Heart left ventricle (tissue), 13 donors: ENCODE measurements at regions not wholly inside any gene's neighbourhood (a gene's known extent, or its start where the extent isn't known, plus 50 kb on each side); places are given as distances from the start of the nearest gene placed in this dataset.

ENCODE experiments used
- CTCF ChIP-seq, 12 donors: fragments of 200-600 bp; sonication (generic) in 4 of 12; IDR thresholded peaks; one replicate each; pipeline versions ENCODE4 v1.5.0 to v1.8.0; 2018 to 2022; ENCODE audit warnings: antibody characterized with exemption in 12 of 12, mild to moderate bottlenecking in 5 of 12
- POLR2A ChIP-seq, 2 donors: fragments of 450-650 bp; IDR thresholded peaks; one replicate each; pipeline ENCODE4 v1.6.1; 2017; ENCODE audit warnings: antibody characterized with exemption in 2 of 2, mild to moderate bottlenecking in 2 of 2, moderate library complexity in 2 of 2
- donor health status: ischemic (EF 13 %, LVEDD 7.1; RV severe dilation, severe dysfunction).
- donor health status: DM: no; HTN: yes; CAD: no.
- donor health status: DM: no; HTN: no; CAD: no.
- donor health status: ischemic (EF 25% LVEDD 6.9; RV normal size, moderate dysfunction).
- donor health status: ischemic (EF 25% LVEDD 5.7; RV mildly dilated, moderate dysfunction).
- donor health status: ischemic (EF 35%, LVEDD 5.7; RV mildly dilated, moderate dysfunction).
- donor health status: nonischemic (EF 11% LVEDD 7.7; RV severe dilation, severe dysfunction).
- donor health status: DM: yes; HTN: yes; CAD: no.
- donor health status: PGD.
- donor health status: ischemic (EF 29% LVEDD 5.4; RV normal size, mild dysfunction).
- donor health status: nonischemic (EF 23%, LVEDD 6.1; RV moderate dilation, normal function).

DNA sequence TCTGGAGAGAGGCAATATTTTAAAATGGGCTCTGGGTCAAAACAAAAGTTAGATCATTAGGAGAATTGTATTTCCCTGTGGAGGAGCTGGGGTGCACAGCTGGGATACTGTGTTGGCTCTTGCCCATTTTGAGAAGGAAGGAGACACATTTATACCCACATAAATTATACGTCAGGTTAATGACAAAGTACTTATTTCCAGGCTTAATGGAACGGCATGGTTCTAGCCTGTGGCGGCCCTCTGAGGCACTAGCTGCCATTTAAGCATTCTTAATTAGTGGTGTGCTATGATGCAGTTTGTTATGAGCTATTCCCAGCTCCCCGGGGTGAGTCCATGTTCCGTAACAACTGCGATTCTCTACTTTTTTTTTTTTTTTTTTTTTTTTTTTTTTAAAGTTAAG lies 193.5 kb downstream of the SEC23IP start:
- TF ChIP-seq CTCF (IDR thresholded peaks at IDR 0.05) (no peak), POLR2A (IDR thresholded peaks at IDR 0.05) (no peak)
